GM21529 (cell line): ENCODE measurements at regions not wholly inside any gene's neighbourhood (a gene's known extent, or its start where the extent isn't known, plus 50 kb on each side); places are given as distances from the start of the nearest gene placed in this dataset.

ENCODE experiments used
- ATAC-seq: cut with Tn5 transposase; IDR thresholded peaks from one replicate; pipeline ENCODE4 v1.9.1; 2021; ENCODE audit not compliant: unreplicated experiment

- peak; percentile 68 for ATAC-seq
These were observed 73.2 kb upstream of the PDK4 start for GRCh38 chr7:95669513-95669912.

- no peak for ATAC-seq
These were observed 72.2 kb upstream of the PDK4 start for GRCh38 chr7:95668504-95669018.

- ATAC-seq = no peak
These were observed 66.7 kb upstream of the PDK4 start for GRCh38 chr7:95662987-95663386.

GRCh38 chr7:95660023-95660434 lies 63.7 kb upstream of the PDK4 start:
- ATAC-seq = no peak

- ATAC-seq = no peak
These were observed 62.4 kb upstream of the PDK4 start for GRCh38 chr7:95658676-95659075.

GRCh38 chr7:95649546-95649945 lies 53.2 kb upstream of the PDK4 start:
- no peak for ATAC-seq

- no peak for ATAC-seq
These were observed 50.0 kb upstream of the PDK4 start for GRCh38 chr7:95646350-95646749.
